GM19463 (cell line): ENCODE measurements at regions not wholly inside any gene's neighbourhood (a gene's known extent, or its start where the extent isn't known, plus 50 kb on each side); places are given as distances from the start of the nearest gene placed in this dataset.
"Not testable (repeated sequence)": the region's sequence is repeated elsewhere in the genome, so short reads cannot be mapped to it uniquely, and the experiment has no call there.

Experiments
- ATAC-seq: cut with Tn5 transposase; IDR thresholded peaks from one replicate; pipeline ENCODE4 v1.9.1; 2021; ENCODE audit warnings: mild to moderate bottlenecking, moderate library complexity; ENCODE audit not compliant: unreplicated experiment

- ATAC-seq, result no peak
Measured at GRCh38 chr22:47548953-47549740, 786.7 kb downstream of the TBC1D22A start.

GRCh38 chr22:47547881-47548650 is 785.6 kb downstream of the TBC1D22A start:
- no peak for ATAC-seq

GRCh38 chr22:47547239-47547661 is 784.8 kb downstream of the TBC1D22A start:
- ATAC-seq, result no peak

GRCh38 chr22:47544696-47545095 is 782.2 kb downstream of the TBC1D22A start:
- ATAC-seq, result no peak

GRCh38 chr22:47543447-47543846 is 781.0 kb downstream of the TBC1D22A start:
- no peak for ATAC-seq

GRCh38 chr22:47540011-47540410 is 777.6 kb downstream of the TBC1D22A start:
- no peak for ATAC-seq

GRCh38 chr22:47539374-47539773 is 776.9 kb downstream of the TBC1D22A start:
- no peak for ATAC-seq

- ATAC-seq, result no peak
Measured at GRCh38 chr22:47535681-47536080, 773.2 kb downstream of the TBC1D22A start.

- ATAC-seq, result no peak
Measured at GRCh38 chr22:47534804-47535410, 772.5 kb downstream of the TBC1D22A start.

GRCh38 chr22:47533961-47534803 is 771.7 kb downstream of the TBC1D22A start:
- ATAC-seq, result no peak

GRCh38 chr22:47517062-47517461 is 754.6 kb downstream of the TBC1D22A start:
- ATAC-seq, result no peak

- ATAC-seq, result no peak
Measured at GRCh38 chr22:47515384-47516125, 753.1 kb downstream of the TBC1D22A start.

GRCh38 chr22:47512617-47513016 is 750.2 kb downstream of the TBC1D22A start:
- no peak for ATAC-seq

- ATAC-seq, result no peak
Measured at GRCh38 chr22:47504962-47505361, 742.5 kb downstream of the TBC1D22A start.

- no peak for ATAC-seq
Measured at GRCh38 chr22:47498969-47499495, 736.6 kb downstream of the TBC1D22A start.

GRCh38 chr22:47497666-47498065 is 735.2 kb downstream of the TBC1D22A start:
- no peak for ATAC-seq

GRCh38 chr22:47495110-47495509 is 732.7 kb downstream of the TBC1D22A start:
- ATAC-seq, result no peak

GRCh38 chr22:47488131-47488530 is 725.7 kb downstream of the TBC1D22A start:
- not testable (repeated sequence) for ATAC-seq

GRCh38 chr22:47486569-47487312 is 724.3 kb downstream of the TBC1D22A start:
- ATAC-seq, result no peak
